K562 (cell line): ENCODE measurements at regions not wholly inside any gene's neighbourhood (a gene's known extent, or its start where the extent isn't known, plus 50 kb on each side); places are given as distances from the start of the nearest gene placed in this dataset.

Experiments used
- ELF4 ChIP-seq: fragments of 450-650 bp; formaldehyde crosslinking; IDR thresholded peaks from 2 replicates; pipeline ENCODE4 v1.4.0; 2022; ENCODE audit warnings: missing genetic modification characterization
- ETV6 ChIP-seq, 3 experiments: fragments of 150-350 bp in 1 of 3; sonication (generic) in 1 of 3; formaldehyde crosslinking in 1 of 3; IDR thresholded peaks; 2 replicates each; pipeline versions ENCODE4 v1.6.1 to v1.8.0; 2014 to 2022; ENCODE audit warnings: borderline replicate concordance in 2 of 3, low read depth in 2 of 3, antibody characterized with exemption in 1 of 3, low read length in 1 of 3, mild to moderate bottlenecking in 1 of 3, missing genetic modification reagents in 1 of 3
- HCFC1 ChIP-seq: IDR thresholded peaks from 2 replicates; pipeline ENCODE4 v1.6.1; 2012; ENCODE audit warnings: low read depth, low read length, improper control_type of control experiment
- HOXB6 ChIP-seq: fragments of 250-450 bp; sonication (Bioruptor Pico); IDR thresholded peaks from 2 replicates; pipeline ENCODE4 v1.5.1; 2022; ENCODE audit warnings: mild to moderate bottlenecking, borderline replicate concordance
- MECOM ChIP-seq: fragments of 250-450 bp; sonication (Bioruptor Pico); IDR thresholded peaks from 2 replicates; pipeline ENCODE4 v1.8.0; 2022; ENCODE audit warnings: inconsistent platforms
- NCOR1 ChIP-seq: fragments of 450-650 bp; IDR thresholded peaks from 2 replicates; pipeline ENCODE4 v1.6.1; 2016; ENCODE audit warnings: mild to moderate bottlenecking, moderate library complexity
- SMARCC2 ChIP-seq: fragments of 450-650 bp; IDR thresholded peaks from 2 replicates; pipeline ENCODE4 v1.6.1; 2017; ENCODE audit warnings: antibody characterized with exemption, moderate library complexity, mild to moderate bottlenecking, low read depth
- ZNF407 ChIP-seq: fragments of 450-650 bp; IDR thresholded peaks from 2 replicates; pipeline ENCODE4 v1.6.1; 2016; ENCODE audit warnings: low read depth
- ZNF583 ChIP-seq: fragments of 250-450 bp; sonication (Bioruptor Pico); IDR thresholded peaks from 2 replicates; pipeline ENCODE4 v1.4.0; 2020
- TF ChIP-seq, protein P1 (sequence below): sonication (generic); formaldehyde crosslinking; IDR thresholded peaks from 2 replicates; pipeline ENCODE4 v1.4.0; 2020; ENCODE audit warnings: mild to moderate bottlenecking, missing genetic modification reagents
- TF ChIP-seq, protein P2 (sequence below): fragments of 450-650 bp; formaldehyde crosslinking; IDR thresholded peaks from 2 replicates; pipeline ENCODE4 v1.4.0; 2022; ENCODE audit warnings: missing genetic modification characterization
- TF ChIP-seq, protein P3 (sequence below): sonication (generic); formaldehyde crosslinking; IDR thresholded peaks from 2 replicates; pipeline ENCODE4 v1.8.0; 2022; ENCODE audit warnings: mild to moderate bottlenecking, missing genetic modification reagents, borderline replicate concordance

DNA sequence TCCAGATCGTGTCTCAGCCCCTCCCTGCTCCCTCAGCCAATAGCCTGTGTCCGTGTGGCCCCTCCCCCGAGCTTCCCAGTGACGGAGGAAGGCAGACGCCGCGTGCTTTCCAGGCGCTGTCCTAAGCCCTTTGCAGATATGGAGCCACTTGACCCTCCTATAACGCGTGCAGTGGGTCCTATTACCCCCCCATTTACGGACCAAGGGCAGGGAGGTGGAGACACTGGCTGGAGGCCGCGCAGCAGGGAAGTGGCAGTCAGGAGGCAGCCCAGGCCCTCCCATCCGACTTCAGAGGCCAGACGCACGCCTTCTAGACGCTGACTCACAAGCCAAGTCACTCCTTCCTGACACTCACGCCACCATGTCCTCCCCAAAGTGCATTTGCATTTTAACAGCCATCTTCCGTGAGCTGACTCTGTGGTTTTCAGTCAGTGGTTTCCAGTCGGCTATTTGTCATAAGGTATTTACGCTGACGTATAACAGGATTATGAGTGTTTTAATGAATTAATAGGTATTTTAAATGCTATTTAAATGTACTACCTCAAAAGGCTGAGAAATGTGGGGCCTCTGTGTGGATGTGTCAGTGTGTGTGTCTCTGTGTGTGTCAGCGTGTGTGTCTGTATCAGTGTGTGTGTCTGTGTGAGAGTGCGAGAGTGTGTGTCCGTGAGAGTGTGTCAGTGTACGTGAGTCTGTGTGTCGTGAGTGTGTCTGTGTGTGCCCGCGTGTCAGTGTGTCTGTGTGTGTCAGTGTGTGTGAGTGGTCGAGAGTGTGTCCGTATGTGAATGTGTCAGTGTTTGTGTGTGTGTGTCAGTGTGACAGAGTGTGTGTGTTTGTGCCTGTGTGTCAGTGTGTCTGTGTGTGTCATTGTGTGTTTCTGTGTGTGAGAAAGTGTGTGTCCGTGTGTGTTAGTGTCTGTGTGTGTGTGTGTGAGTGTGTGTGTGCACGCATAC, 92.0 kb upstream of the INSIG1 start (continued):
- TF ChIP-seq ZNF407 (peak; percentile 67), HCFC1 (peak; percentile 55), MECOM (CRISPR knock-in tag) (peak; percentile 70; the same call in 1 of the 2 replicates), ETV6 (IDR thresholded peaks at IDR 0.05; ENCODE audit: borderline replicate concordance in 1 of 2, low read depth in 2 of 2, low read length in 1 of 2) (peak; percentile 73 to 95), ETV6 (CRISPR knock-in tag; IDR thresholded peaks at IDR 0.05; ENCODE audit: borderline replicate concordance) (peak; percentile 92; the same call in 1 of the 2 replicates), NCOR1 (peak; percentile 89), ZNF583 (no peak), HOXB6 (CRISPR knock-in tag) (0 out of 2 replicates have a peak, but pooled peaks have one; percentile 41), ELF4 (peak; percentile 98), SMARCC2 (peak; percentile 55; the same call in 1 of the 2 replicates)
- TF ChIP-seq, protein P1, sequence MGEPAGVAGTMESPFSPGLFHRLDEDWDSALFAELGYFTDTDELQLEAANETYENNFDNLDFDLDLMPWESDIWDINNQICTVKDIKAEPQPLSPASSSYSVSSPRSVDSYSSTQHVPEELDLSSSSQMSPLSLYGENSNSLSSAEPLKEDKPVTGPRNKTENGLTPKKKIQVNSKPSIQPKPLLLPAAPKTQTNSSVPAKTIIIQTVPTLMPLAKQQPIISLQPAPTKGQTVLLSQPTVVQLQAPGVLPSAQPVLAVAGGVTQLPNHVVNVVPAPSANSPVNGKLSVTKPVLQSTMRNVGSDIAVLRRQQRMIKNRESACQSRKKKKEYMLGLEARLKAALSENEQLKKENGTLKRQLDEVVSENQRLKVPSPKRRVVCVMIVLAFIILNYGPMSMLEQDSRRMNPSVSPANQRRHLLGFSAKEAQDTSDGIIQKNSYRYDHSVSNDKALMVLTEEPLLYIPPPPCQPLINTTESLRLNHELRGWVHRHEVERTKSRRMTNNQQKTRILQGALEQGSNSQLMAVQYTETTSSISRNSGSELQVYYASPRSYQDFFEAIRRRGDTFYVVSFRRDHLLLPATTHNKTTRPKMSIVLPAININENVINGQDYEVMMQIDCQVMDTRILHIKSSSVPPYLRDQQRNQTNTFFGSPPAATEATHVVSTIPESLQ (CRISPR knock-in tag), result peak; percentile 99; the same call in 1 of the 2 replicates
- TF ChIP-seq, protein P2, sequence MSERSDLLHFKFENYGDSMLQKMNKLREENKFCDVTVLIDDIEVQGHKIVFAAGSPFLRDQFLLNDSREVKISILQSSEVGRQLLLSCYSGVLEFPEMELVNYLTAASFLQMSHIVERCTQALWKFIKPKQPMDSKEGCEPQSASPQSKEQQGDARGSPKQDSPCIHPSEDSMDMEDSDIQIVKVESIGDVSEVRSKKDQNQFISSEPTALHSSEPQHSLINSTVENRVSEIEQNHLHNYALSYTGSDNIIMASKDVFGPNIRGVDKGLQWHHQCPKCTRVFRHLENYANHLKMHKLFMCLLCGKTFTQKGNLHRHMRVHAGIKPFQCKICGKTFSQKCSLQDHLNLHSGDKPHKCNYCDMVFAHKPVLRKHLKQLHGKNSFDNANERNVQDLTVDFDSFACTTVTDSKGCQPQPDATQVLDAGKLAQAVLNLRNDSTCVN (CRISPR knock-in tag), result peak; percentile 99
- TF ChIP-seq, protein P3, sequence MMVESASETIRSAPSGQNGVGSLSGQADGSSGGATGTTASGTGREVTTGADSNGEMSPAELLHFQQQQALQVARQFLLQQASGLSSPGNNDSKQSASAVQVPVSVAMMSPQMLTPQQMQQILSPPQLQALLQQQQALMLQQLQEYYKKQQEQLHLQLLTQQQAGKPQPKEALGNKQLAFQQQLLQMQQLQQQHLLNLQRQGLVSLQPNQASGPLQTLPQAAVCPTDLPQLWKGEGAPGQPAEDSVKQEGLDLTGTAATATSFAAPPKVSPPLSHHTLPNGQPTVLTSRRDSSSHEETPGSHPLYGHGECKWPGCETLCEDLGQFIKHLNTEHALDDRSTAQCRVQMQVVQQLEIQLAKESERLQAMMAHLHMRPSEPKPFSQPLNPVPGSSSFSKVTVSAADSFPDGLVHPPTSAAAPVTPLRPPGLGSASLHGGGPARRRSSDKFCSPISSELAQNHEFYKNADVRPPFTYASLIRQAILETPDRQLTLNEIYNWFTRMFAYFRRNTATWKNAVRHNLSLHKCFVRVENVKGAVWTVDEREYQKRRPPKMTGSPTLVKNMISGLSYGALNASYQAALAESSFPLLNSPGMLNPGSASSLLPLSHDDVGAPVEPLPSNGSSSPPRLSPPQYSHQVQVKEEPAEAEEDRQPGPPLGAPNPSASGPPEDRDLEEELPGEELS (CRISPR knock-in tag), result peak; percentile 99
